RWPE2 (cell line): ENCODE measurements at regions not wholly inside any gene's neighbourhood (a gene's known extent, or its start where the extent isn't known, plus 50 kb on each side); places are given as distances from the start of the nearest gene placed in this dataset.

Source experiments
- ATAC-seq: fragments of 200-7000 bp; cut with Tn5 transposase; 3 replicates; pipeline ENCODE4 v1.9.1; 2021; ENCODE audit warnings: low read depth
- DNase-seq: peaks from one replicate; pipeline ENCODE4 v3.0.0-alpha.2; 2020; ENCODE audit warnings: low spot score
- H3K27ac ChIP-seq: fragments of 450-650 bp; 2 replicates; pipeline ENCODE4 v1.5.1; 2017; ENCODE audit warnings: mild to moderate bottlenecking; ENCODE audit not compliant: poor library complexity, severe bottlenecking
- H3K27me3 ChIP-seq: fragments of 250-450 bp; sonication (Bioruptor Pico); 2 replicates; pipeline ENCODE4 v1.5.1; 2021; ENCODE audit warnings: mild to moderate bottlenecking, moderate library complexity; ENCODE audit not compliant: insufficient read depth, poor library complexity, severe bottlenecking
- H3K36me3 ChIP-seq: fragments of 250-450 bp; sonication (Bioruptor Pico); 2 replicates; pipeline ENCODE4 v1.5.1; 2020; ENCODE audit warnings: low read depth, mild to moderate bottlenecking, moderate library complexity
- H3K4me1 ChIP-seq: fragments of 250-450 bp; sonication (Bioruptor Pico); 2 replicates; pipeline ENCODE4 v1.5.1; 2021; ENCODE audit warnings: mild to moderate bottlenecking, moderate library complexity; ENCODE audit not compliant: insufficient read depth, poor library complexity, severe bottlenecking
- H3K4me3 ChIP-seq: fragments of 250-450 bp; sonication (Bioruptor Pico); 2 replicates; pipeline ENCODE4 v1.5.1; 2021; ENCODE audit warnings: mild to moderate bottlenecking, moderate library complexity; ENCODE audit not compliant: severe bottlenecking
- H3K9me3 ChIP-seq: fragments of 250-450 bp; sonication (Bioruptor Pico); 2 replicates; pipeline ENCODE4 v1.5.1; 2021; ENCODE audit warnings: mild to moderate bottlenecking, moderate library complexity; ENCODE audit not compliant: severe bottlenecking
- CTCF ChIP-seq: fragments of 450-650 bp; IDR thresholded peaks from one replicate; pipeline ENCODE4 v1.5.1; 2017; ENCODE audit warnings: mild to moderate bottlenecking, moderate library complexity; ENCODE audit not compliant: poor library complexity, severe bottlenecking

- DNase-seq (no peak), ATAC-seq (peak; percentile 23; the same call in 1 of the 3 replicates)
- Histone ChIP-seq H3K27me3 (no peaks in the 10 kb centered on the region), H3K9me3 (no peaks in the 10 kb centered on the region), H3K27ac (peak overlapping the region; percentile 87), H3K4me1 (peaks cover 26% of the 10 kb centered on the region), H3K4me3 (no peak overlapping the region), H3K36me3 (no peaks in the 10 kb centered on the region)
- TF ChIP-seq CTCF, result no peak
Measured at GRCh38 chr3:43191116-43191515, 85.2 kb upstream of the POMGNT2 start.

- Histone ChIP-seq H3K4me1 (peaks cover 29% of the 10 kb centered on the region), H3K27ac (peak overlapping the region; percentile 87), H3K9me3 (no peaks in the 10 kb centered on the region), H3K36me3 (no peaks in the 10 kb centered on the region), H3K4me3 (no peak overlapping the region), H3K27me3 (no peaks in the 10 kb centered on the region)
- TF ChIP-seq CTCF, result no peak
- no peak for DNase-seq
- ATAC-seq, result peak; percentile 83
Measured at GRCh38 chr3:43190670-43191069, 84.8 kb upstream of the POMGNT2 start.

- Histone ChIP-seq H3K27ac (no peak overlapping the region), H3K4me3 (no peak overlapping the region), H3K9me3 (no peaks in the 10 kb centered on the region), H3K27me3 (no peaks in the 10 kb centered on the region), H3K36me3 (no peaks in the 10 kb centered on the region), H3K4me1 (peaks cover 33% of the 10 kb centered on the region)
- DNase-seq (no peak), ATAC-seq (no peak)
- TF ChIP-seq CTCF, result no peak
Measured at GRCh38 chr3:43187836-43188479, 82.1 kb upstream of the POMGNT2 start.

GRCh38 chr3:43185983-43186314 lies 80.1 kb upstream of the POMGNT2 start:
- Histone ChIP-seq H3K36me3 (no peaks in the 10 kb centered on the region), H3K4me1 (peaks cover 38% of the 10 kb centered on the region)
- DNase-seq, result no peak

More at GRCh38 chr3:43185983-43186314, 80.1 kb upstream of the POMGNT2 start:
- no peak for TF ChIP-seq CTCF
- Histone ChIP-seq H3K27ac (no peak overlapping the region), H3K4me3 (no peak overlapping the region), H3K27me3 (no peaks in the 10 kb centered on the region), H3K9me3 (no peaks in the 10 kb centered on the region)
- no peak for ATAC-seq
